SU-DHL-6 (cell line): ENCODE measurements at regions not wholly inside any gene's neighbourhood (a gene's known extent, or its start where the extent isn't known, plus 50 kb on each side); places are given as distances from the start of the nearest gene placed in this dataset.

Source experiments
- EZH2phosphoT487 ChIP-seq: fragments of 200-600 bp; sonication (generic), shearing (Covaris generic); conservative IDR thresholded peaks from 2 replicates; pipeline ENCODE4 v1.6.1; 2018; ENCODE audit warnings: mild to moderate bottlenecking, antibody characterized with exemption, low read length, moderate library complexity, mixed read lengths
- TF ChIP-seq, protein P1 (sequence below): fragments of 200-600 bp; sonication (generic); IDR thresholded peaks from one replicate; pipeline ENCODE4 v1.5.1; 2017; ENCODE audit warnings: antibody characterized with exemption, mild to moderate bottlenecking, low read length, moderate library complexity; ENCODE audit not compliant: insufficient read depth, poor library complexity, severe bottlenecking

- TF ChIP-seq, protein P1, sequence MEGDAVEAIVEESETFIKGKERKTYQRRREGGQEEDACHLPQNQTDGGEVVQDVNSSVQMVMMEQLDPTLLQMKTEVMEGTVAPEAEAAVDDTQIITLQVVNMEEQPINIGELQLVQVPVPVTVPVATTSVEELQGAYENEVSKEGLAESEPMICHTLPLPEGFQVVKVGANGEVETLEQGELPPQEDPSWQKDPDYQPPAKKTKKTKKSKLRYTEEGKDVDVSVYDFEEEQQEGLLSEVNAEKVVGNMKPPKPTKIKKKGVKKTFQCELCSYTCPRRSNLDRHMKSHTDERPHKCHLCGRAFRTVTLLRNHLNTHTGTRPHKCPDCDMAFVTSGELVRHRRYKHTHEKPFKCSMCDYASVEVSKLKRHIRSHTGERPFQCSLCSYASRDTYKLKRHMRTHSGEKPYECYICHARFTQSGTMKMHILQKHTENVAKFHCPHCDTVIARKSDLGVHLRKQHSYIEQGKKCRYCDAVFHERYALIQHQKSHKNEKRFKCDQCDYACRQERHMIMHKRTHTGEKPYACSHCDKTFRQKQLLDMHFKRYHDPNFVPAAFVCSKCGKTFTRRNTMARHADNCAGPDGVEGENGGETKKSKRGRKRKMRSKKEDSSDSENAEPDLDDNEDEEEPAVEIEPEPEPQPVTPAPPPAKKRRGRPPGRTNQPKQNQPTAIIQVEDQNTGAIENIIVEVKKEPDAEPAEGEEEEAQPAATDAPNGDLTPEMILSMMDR = no peak
- TF ChIP-seq EZH2phosphoT487 = no peak
These were observed 76.5 kb upstream of the APCDD1 start for GRCh38 chr18:10377956-10378355.
